HG03196 (cell line): ENCODE measurements at regions not wholly inside any gene's neighbourhood (a gene's known extent, or its start where the extent isn't known, plus 50 kb on each side); places are given as distances from the start of the nearest gene placed in this dataset.

ENCODE experiments used
- ATAC-seq: cut with Tn5 transposase; IDR thresholded peaks from one replicate; pipeline ENCODE4 v1.9.1; 2021; ENCODE audit not compliant: unreplicated experiment

DNA sequence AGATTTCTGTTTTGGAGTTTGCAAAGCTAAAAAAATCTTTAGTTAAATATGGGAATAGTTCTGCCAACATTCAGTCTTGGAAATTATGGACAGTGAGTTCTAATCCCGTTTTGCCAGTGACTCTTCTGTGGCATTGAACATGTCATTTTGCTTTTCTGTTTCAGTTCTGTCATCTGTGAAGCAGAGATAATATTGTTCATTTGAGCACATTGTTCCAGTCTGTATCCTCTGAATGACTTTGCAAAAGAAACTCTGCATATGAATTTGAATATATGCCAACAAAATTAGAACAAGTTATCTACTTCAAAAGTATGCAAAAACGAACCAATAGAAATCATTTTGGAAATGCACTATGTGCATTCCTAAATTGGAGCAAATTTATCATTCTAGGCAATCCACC, 746.0 kb upstream of the POT1 start:
- no peak for ATAC-seq

DNA sequence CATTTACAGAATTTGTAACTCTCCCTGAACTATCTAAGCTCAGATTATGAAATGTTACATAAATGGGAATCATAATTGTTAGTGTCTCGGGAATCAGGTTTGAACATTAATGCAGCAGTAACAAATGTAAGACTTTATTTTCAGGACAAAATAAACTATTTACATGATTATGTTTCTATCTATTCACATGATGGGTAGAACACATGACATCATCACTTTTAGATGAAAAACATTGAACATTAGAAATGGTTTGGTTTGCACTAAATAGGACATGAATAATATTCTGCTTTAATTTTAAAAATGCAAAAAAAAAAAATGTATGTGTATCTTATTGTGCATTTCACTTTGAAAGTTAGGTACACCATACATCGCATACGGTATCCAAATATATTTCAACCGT, 745.5 kb upstream of the POT1 start:
- no peak for ATAC-seq

DNA sequence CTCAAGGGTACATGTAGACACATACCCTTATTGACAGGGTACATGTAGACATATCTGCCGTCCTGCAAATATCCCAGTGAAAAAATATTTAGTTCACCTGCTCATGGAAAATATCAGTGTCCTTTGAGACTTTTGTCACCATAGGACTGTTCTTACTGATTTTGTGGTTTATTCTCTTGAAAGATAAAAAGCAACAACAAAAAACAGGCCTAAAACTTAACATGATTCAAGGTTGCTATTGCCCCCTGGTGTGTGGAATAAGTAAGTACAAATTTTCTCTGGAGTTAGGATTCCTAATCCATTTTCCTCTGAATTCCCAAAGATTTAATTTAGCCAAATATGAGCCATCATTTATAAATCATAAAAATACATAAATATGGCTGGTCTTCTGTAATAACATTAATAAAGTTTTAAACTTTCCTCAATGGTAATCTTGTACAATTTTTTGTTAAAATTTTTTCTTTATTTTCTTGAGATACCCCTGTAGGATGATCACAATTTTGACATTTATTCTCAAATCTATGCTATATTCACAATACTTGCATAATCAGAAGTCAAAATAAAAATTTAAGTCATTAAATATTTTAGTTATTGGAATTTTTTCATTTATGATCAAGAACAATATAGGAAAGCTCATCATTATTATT, 741.4 kb upstream of the POT1 start:
- ATAC-seq = no peak

DNA sequence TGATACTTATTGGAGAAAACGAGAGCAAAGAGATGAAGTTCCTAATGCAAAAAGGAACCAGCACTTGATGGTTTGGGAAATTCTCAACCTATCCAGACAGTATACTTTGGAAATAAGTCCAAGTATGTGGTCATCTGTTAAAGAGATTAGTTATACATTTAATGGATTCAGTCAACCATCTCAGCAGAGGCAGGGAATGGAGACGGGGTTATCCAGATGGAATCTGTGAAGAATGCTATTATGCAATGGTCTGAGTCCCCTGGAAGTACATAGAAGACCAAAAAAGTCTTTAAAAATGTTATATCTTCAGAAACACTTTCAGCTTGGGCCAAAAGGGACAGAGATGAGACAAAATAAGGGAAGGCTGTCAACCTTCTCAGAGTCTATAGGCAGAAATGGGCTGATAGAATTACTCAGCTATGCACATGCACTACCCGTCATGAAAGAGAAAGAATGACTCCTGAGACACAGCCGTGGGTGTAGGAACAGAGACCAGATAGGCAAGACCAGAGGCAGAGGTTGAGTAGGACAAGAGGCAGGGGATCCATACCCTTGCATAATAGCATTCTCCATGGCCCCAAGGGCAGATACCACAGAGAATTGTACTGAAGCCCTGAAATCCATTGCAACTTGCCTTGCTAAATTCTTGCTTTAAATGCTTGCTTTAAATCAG, 738.8 kb upstream of the POT1 start:
- no peak for ATAC-seq

DNA sequence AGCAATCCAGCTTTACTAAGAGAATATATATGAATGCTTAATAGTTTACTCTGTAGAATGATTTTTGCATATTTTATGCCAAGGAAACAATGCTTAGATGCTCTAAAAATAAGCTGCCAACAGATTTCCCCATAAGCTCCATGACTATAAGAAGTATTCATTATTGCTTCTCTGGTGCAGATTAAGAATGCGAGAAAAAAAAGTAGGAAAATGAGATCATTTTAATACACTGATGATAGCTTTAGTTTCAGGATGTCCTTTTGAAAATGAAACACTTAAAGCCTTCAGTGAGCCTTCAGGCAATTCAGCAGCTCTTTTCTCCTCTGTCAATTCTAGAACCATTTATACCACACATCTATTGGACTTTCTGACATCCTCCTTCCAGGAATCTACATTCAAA, 735.0 kb upstream of the POT1 start:
- no peak for ATAC-seq

DNA sequence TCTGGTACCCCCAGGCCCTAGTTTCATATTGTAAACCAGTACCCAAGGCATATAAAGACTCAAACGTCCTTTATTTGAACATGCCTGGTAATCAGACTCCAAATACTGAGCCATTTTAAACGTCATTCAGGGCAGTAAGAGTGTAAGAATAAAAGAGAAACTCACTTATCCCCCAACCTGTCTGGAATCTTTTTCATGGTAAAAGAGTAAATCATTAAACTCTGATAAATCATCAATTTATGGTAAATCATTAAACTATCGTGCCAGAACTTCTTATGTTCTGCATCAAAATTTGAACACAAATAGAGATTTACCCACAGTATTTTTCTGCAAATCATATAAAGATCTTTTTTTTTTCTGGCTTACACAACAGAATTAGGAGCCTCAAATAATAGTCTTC, 734.3 kb upstream of the POT1 start:
- ATAC-seq = no peak

DNA sequence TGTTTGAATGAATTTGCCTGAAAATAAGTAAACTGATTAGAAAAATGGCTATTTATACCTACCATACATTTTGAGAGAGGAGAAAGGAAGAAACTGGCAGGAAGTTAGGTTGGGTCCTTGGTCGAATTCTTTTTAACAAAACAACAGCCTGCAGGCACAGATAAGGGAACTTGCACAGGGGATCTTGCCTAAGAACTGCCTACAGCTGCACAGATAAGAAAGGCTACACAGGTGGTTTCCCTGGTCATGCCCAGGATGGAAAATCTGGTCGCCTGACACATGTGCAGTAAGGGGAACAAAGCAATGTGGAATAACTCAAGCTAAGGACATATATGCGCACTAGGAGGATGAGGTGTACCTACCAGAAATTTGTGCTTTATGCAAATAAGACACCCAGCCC, 732.1 kb upstream of the POT1 start:
- no peak for ATAC-seq

DNA sequence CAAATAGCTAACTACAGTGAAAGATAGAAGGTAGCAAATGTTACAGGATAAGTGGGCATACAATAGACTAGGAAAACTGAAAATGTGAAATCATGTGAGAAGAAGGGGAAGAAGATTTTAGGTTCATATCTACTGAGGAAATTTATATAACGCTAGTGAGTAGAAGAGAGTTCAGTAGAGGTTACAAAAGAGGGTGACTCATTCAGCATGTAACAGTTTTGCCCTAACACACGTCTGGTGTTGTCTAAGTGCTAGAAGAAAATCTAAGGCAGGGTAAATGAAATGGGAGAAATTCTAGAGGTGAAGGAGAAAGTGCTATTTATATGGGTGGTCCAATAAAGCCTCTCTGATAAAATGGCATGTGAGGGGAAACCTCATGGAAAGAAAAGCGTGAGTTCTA, 731.4 kb upstream of the POT1 start:
- ATAC-seq = no peak

DNA sequence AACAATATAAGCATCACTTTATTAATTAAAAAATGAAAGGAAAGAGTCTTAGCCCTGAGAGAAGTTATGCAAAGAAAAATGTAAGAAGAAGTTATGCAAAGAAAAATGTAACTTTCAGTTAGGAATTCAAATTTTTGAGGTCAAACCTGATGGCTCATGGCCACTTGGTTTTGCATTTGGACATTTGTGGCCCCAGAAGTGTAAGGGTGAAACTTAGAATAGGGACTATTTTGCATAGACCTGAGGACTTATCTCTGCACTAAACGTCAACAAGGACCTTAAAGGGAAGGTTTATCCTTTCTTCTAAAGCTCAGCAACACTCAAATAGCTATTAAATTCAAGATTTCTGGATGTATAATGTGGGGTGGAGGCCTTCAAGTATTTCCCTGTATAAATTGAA, 724.5 kb upstream of the POT1 start:
- no peak for ATAC-seq

DNA sequence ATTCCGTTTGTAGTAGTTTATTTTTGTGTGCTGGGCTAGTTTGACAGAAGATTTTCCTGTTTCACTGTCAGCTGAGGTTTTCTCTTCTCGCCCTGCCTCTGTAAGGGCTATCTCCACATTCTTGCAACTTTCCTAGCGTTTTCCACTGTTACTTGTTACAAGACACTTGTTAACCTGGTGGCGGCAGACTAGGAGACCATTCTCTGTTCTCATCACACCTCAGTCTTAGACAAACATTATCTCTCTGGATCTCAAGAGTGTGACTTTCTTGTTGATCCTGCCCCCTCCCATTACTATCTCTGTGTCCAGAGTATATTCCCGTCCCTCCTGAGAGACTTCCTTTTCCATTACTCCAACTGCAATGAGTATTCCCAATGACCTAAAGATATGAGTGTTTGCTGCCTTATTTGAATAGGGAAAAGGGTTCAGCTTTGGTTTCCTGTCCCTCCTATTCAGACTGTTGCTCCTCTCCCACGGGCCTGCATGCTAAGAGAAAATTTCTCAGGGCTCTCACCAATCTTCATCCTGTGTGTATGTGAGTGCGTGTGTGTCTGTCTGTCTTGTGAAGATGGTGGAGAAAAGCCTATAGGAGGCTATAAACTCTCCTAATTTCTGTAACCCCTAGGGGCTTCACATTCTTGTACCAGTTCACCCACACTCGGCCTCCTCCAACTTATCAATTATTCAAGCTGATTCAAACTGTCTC, 722.4 kb upstream of the POT1 start:
- no peak for ATAC-seq

DNA sequence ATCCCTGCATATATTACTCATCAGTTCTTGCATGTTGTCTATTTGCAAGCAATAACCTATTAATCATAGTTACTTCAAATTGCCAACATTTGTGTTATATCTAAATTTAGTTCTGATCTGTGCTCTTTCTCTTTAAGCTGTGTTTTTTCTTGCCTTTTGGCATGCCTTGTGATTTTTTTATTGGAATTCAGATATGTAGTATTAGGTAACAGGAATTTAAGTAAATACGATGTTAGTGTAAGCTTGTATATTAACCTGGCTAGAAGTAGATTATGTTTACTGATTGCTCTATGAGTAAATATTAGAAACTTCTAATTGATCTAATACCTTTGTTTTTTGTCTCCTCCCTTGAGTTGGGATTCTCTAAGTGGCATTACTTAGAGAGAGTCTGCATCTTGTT, 718.9 kb upstream of the POT1 start:
- ATAC-seq = no peak

DNA sequence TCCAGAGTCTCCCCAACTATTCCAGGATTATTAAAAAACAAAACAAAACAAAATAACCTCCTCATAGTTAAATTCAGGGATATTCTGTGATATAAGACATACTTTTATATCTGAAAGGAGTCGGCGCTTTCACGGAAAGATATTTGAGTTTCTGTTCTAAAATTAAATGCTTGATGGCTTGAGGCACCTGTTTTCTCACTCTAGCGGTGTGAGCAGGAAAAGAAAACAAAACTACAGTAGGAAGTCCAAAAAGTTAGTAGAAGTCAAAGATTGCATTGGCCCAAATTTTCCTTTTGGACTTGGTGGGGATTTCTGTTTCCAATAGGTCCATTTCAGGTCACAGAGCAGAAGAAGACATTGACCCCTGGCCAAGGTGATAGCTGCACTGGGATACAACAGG, 716.1 kb upstream of the POT1 start:
- no peak for ATAC-seq

DNA sequence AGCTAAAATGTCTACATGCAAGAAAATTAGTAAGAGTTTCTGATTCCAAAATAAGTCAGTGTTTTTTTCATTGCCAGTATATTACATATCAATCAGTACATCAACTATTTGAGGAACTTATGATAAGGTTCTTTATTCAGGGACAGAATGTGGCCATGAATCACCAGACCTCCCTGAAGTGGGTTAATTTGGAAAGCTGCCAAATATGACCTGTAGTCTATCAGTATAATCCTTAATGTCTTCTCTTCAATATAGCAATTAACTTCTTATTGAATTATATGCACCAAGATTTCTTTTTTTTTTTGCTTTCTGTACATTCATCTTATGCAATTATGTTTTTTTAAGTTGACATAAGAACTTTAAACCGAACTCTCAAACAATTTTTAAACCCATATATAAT, 714.5 kb upstream of the POT1 start:
- no peak for ATAC-seq

DNA sequence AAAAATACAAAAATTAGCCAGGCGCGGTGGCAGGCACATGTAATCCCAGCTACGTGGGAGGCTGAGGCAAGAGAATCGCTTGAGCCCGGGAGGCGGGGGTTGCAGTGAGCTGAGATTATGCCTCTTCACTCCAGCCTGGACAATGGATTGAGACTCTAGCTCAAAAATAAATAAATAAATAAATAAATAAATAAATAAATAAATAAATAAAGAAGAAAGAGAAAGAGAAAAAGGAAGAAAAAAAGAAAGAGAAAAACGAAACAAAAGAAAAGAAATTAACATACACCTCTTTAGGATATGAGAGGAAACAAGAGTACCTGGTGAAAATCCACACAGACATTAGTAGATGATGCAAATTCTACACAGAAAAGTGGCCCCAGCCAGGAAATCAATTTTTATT, 713.7 kb upstream of the POT1 start:
- no peak for ATAC-seq

DNA sequence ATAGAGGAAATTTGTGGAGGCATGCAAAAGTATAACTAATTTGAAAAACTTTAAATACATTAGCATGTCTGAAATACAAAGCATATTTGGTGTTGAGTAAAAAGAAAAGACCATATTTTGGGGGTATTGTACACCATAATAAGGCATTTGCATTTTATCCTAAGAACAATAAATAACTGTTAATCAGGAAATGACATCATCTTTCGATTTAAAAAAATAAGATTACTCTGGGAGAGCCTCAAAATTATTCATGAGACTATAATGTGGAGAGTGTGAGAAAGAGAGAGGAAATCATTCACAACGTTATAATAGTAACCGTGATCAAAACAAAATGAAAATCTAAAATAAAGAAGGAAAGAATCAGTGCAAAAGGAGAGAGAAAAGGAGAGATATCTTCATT, 712.3 kb upstream of the POT1 start:
- ATAC-seq = no peak

DNA sequence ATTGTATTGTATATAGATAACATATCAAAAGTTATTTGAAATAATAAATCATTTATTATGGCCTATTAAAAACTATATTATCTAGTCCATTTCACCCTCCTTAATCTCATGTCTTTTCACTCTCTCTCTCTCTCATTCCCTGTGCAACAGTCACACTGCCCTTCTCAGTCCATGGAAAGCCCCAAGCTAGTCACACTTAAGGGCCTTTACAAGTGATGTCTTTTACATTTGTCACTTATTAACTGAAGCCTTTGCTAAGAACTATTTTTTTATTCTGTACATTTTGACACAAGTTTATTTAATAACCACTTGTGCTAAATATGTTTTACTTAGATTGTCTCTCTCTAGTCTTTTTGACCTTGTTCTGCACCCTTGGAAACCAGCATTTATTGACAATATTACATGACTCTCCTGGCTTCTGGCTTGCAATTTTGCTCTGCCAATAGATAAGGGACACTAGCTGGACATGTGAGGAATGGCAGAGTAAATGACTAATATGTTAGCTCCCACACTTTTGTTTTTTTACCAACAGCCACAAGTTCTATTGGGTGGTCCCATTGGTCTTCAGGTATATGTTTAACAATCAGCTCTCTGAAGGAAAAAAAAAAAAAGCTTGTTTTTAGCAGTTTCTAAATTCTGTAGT, 706.8 kb upstream of the POT1 start:
- ATAC-seq = no peak

DNA sequence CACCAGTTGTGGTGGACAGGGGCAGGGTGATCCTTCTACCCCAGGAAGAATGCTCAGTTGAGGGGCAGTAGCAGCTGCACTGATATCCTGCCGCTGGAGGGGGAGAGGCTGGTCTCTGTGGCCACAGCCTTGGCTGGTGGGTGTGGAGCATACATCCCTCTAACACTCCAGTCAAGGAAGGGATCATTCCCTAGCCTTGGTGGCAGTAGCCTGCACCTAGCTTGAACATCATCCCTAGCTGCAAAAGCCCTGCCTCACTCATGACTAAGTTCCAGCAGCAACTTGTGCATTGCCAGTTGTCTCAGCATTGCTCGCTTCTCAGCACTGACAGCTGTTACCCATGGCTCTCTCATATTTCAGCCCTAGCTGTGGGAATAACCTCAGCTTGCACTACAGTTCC, 688.9 kb upstream of the POT1 start:
- ATAC-seq = no peak

DNA sequence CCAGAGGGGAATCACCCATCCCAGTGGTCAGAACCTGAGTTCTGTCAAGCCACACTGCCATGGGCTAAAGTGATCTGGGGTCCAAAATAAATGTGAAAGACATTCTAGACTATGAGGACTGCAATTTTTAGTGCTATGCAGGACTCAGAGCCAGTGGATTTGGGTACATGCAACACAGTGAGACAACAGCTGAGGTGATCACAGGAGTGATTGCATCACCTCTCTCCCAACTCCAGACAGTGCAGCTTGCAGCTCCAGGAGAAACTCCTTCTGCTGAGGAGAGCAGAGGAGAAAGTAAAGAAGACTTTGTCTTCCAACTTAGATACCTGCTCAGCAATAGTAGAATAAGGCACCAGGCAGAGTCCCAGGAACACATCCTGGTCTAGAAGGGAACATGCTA, 682.0 kb upstream of the POT1 start:
- ATAC-seq = no peak

DNA sequence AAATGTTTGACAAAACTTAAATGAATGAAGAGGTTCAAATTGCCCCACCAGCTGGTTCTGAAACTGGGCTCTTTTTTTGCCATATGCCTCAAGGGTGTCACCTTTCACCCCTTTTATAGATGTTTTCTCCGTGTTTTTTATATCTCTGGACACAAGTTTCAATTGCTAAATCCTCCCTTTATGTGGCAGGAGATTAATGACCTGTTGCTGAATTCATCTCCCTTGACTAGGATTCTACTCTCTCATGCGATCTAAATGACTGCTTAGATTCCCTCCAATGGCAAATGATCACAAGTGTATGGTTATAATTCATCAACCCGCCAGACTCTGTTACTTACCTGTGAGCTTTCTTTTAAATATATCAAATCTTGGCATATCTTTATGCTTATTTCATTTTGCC, 677.0 kb upstream of the POT1 start:
- ATAC-seq = no peak

DNA sequence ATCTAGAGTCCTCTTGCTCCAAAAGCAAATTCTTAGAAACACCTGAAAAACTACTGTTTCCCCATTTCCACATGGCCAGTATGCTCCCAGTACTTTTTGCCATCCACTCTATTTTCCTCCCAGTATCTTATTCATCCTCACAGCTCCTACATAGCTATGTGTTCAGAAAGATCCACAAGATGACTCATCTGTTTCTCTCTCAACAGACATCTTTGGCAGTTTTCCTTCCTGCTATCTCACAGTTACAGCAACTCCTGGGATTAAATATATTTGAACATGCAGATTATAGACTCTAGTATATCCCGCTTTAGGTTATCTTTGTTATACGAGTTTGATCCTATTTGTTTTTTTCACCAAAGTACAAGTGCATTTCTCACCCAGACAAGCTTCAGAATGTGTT, 675.6 kb upstream of the POT1 start:
- ATAC-seq = no peak

DNA sequence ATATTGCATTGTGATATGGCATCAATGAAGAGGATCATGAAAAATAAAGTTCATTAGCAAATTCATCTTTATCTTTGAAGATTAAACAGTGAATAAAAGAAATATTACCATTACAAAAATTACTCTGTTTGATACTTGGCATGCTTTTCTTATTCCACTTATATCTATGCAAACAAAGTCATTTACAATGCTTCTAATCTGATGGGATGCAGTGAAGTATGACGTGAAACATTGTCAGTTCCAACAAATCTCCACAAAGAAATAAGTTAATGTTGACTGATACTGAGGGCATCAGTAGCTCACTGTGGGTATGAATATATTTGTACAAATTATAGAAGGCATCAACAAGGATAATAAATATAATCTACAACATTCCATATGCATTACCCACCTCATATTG, 672.8 kb upstream of the POT1 start:
- ATAC-seq = no peak

DNA sequence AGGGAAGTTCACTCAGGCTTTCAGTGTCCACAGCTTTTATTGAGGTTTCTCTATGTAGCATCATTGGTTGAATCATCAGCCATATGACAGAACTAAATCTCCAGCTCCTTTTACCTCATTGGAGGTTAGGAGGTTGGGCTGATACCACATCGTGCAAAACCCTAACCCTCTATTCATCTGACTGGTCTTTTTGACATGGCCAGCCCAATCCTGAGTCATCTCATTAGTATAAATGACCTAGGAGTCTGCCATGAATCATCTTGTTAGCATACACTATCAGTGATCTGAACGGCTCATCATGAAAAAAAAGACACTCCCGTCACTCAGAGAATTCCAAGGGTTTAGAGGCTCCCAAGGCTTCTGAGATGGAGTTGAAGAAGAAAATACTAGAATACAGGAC, 669.8 kb upstream of the POT1 start:
- no peak for ATAC-seq
